H1 (cell line): ENCODE measurements at regions not wholly inside any gene's neighbourhood (a gene's known extent, or its start where the extent isn't known, plus 50 kb on each side); places are given as distances from the start of the nearest gene placed in this dataset.
A peak's percentile ranks its signal among the peaks of the same experiment; 100 is the strongest.

Experiments
- CTCF ChIA-PET: fragments of 300-600 bp; sonication (Branson Sonifier 250); formaldehyde crosslinking; loops from one replicate; lab custom pipeline; 2021; ENCODE audit not compliant: partially characterized antibody; lab: Charles Lee
- POLR2A ChIA-PET: fragments of 300-600 bp; sonication (Branson Sonifier 250); formaldehyde crosslinking; loops from one replicate; lab custom pipeline; 2021; ENCODE audit warnings: inconsistent platforms; ENCODE audit not compliant: partially characterized antibody; lab: Charles Lee
- DNase-seq, 2 experiments: peaks; one replicate each; pipeline versions ENCODE4 v3.0.0 to v3.0.0-alpha.2; 2010 to 2022; ENCODE audit warnings: low spot score in 2 of 2, low read depth in 1 of 2, mixed read lengths in 1 of 2
- FAIRE-seq: peaks from 2 replicates; lab custom pipeline; 2011; peaks lifted over from hg19 to GRCh38; lab: Jason Lieb, UNC
- H2AFZ ChIP-seq: 2 replicates; pipeline ENCODE4 v1.8.1; 2012; ENCODE audit warnings: low read length, inconsistent platforms
- H2AK5ac ChIP-seq: 2 replicates; pipeline ENCODE4 v1.6.1; 2013; ENCODE audit warnings: low read depth, low read length
- H2BK120ac ChIP-seq: replicated peaks from 2 replicates; pipeline ENCODE3; 2013; ENCODE audit warnings: low read depth, low read length, inconsistent platforms
- H2BK12ac ChIP-seq: 2 replicates; pipeline ENCODE4 v1.6.1; 2013; ENCODE audit warnings: low read depth, low read length
- H2BK15ac ChIP-seq: 2 replicates; pipeline ENCODE4 v1.6.1; 2013; ENCODE audit warnings: low read length
- H2BK20ac ChIP-seq: 2 replicates; pipeline ENCODE4 v1.6.1; 2013; ENCODE audit warnings: low read length
- H2BK5ac ChIP-seq: 2 replicates; pipeline ENCODE4 v1.6.1; 2013; ENCODE audit warnings: low read depth, low read length
- H3K14ac ChIP-seq: 2 replicates; pipeline ENCODE4 v1.6.1; 2013; ENCODE audit warnings: inconsistent platforms; ENCODE audit not compliant: insufficient read length
- H3K18ac ChIP-seq: 2 replicates; pipeline ENCODE4 v1.6.1; 2013; ENCODE audit warnings: low read length; ENCODE audit errors: extremely low read depth
- H3K23ac ChIP-seq: 2 replicates; pipeline ENCODE4 v1.6.1; 2013; ENCODE audit warnings: inconsistent platforms; ENCODE audit not compliant: insufficient read length
- H3K23me2 ChIP-seq: 2 replicates; pipeline ENCODE4 v1.6.1; 2013; ENCODE audit warnings: low read depth, low read length
- H3K27ac ChIP-seq: 2 replicates; pipeline ENCODE4 v1.6.1; 2011; ENCODE audit warnings: low read depth, low read length, inconsistent platforms
- H3K27me3 ChIP-seq, 4 experiments: replicated peaks in 1 of 4; 1 replicate in 1 of 4; 2 replicates in 3 of 4; pipeline versions ENCODE4 v1.6.1 to v1.8.1; 2011 to 2013; ENCODE audit warnings: low read length in 3 of 4, mild to moderate bottlenecking in 3 of 4, inconsistent platforms in 2 of 4, mixed read lengths in 2 of 4, moderate library complexity in 1 of 4; ENCODE audit not compliant: control insufficient read depth in 3 of 4, insufficient read depth in 3 of 4; ENCODE audit errors: extremely low read depth in 1 of 4
- H3K36me3 ChIP-seq, 4 experiments: 2 replicates each; pipeline versions ENCODE4 v1.6.1 to v1.8.1; 2011 to 2013; ENCODE audit warnings: mild to moderate bottlenecking in 4 of 4, low read length in 3 of 4, moderate library complexity in 2 of 4, control low read depth in 1 of 4, inconsistent platforms in 1 of 4; ENCODE audit not compliant: insufficient read depth in 4 of 4, control insufficient read depth in 2 of 4
- H3K4ac ChIP-seq: replicated peaks from 2 replicates; pipeline ENCODE3; 2013; ENCODE audit warnings: low read length, low read depth, mixed read lengths, inconsistent platforms; ENCODE audit not compliant: insufficient read length
- H3K4me1 ChIP-seq, 4 experiments: replicated peaks in 1 of 4; 1 replicate in 1 of 4; 2 replicates in 3 of 4; pipeline versions ENCODE4 v1.6.1 to v1.8.1; 2011 to 2013; ENCODE audit warnings: low read length in 3 of 4, inconsistent platforms in 2 of 4, mixed read lengths in 1 of 4; ENCODE audit not compliant: insufficient read depth in 4 of 4, control insufficient read depth in 3 of 4
- H3K4me2 ChIP-seq, 2 experiments: 2 replicates each; pipeline versions ENCODE4 v1.6.1 to v1.8.1; 2011 to 2013; ENCODE audit warnings: low read depth in 2 of 2, low read length in 2 of 2, control low read depth in 1 of 2, inconsistent platforms in 1 of 2, mild to moderate bottlenecking in 1 of 2; ENCODE audit not compliant: insufficient read depth in 1 of 2
- H3K4me3 ChIP-seq, 4 experiments: fragments of 200-600, 300-600 bp in 1 of 4; sonication (generic), shearing (Covaris generic), sonication (Bioruptor Twin) in 1 of 4; 2 replicates each; pipeline versions ENCODE4 v1.5.1 to v1.8.1; 2011 to 2016; ENCODE audit warnings: low read length in 4 of 4, low read depth in 3 of 4, control low read depth in 2 of 4, inconsistent platforms in 2 of 4, mild to moderate bottlenecking in 2 of 4, mixed read lengths in 1 of 4, moderate library complexity in 1 of 4; ENCODE audit not compliant: insufficient read depth in 2 of 4; ENCODE audit errors: extremely low read depth in 1 of 4
- H3K56ac ChIP-seq: replicated peaks from 2 replicates; pipeline ENCODE3; 2013; ENCODE audit warnings: low read depth, mild to moderate bottlenecking, mixed read lengths, low read length, inconsistent platforms; ENCODE audit not compliant: insufficient read length
- H3K79me1 ChIP-seq: 2 replicates; pipeline ENCODE4 v1.6.1; 2013; ENCODE audit warnings: low read depth, low read length, control low read depth
- H3K79me2 ChIP-seq, 2 experiments: 2 replicates each; pipeline versions ENCODE4 v1.6.1 to v1.8.1; 2012 to 2013; ENCODE audit warnings: low read length in 2 of 2, mild to moderate bottlenecking in 2 of 2, inconsistent platforms in 1 of 2; ENCODE audit not compliant: insufficient read depth in 2 of 2, control insufficient read depth in 1 of 2
- H3K9ac ChIP-seq, 4 experiments: replicated peaks in 1 of 4; 1 replicate in 1 of 4; 2 replicates in 3 of 4; pipeline versions ENCODE4 v1.6.1 to v1.8.1; 2011 to 2013; ENCODE audit warnings: low read depth in 3 of 4, low read length in 3 of 4, control low read depth in 2 of 4, mild to moderate bottlenecking in 2 of 4, moderate library complexity in 2 of 4, inconsistent platforms in 1 of 4; ENCODE audit errors: extremely low read depth in 1 of 4
- H3K9me3 ChIP-seq, 2 experiments: 2 replicates each; pipeline versions ENCODE4 v1.6.1 to v1.8.1; 2012 to 2013; ENCODE audit warnings: mild to moderate bottlenecking in 2 of 2, moderate library complexity in 2 of 2, control low read depth in 1 of 2, inconsistent platforms in 1 of 2, low read depth in 1 of 2, low read length in 1 of 2, mixed read lengths in 1 of 2; ENCODE audit not compliant: insufficient read depth in 2 of 2
- H4K20me1 ChIP-seq, 2 experiments: replicated peaks in 1 of 2; 2 replicates each; pipeline versions ENCODE3 to v1.8.1; 2011 to 2013; ENCODE audit warnings: inconsistent platforms in 2 of 2, low read length in 2 of 2, mild to moderate bottlenecking in 1 of 2; ENCODE audit not compliant: insufficient read depth in 2 of 2, control insufficient read depth in 1 of 2
- H4K5ac ChIP-seq: 2 replicates; pipeline ENCODE4 v1.6.1; 2013; ENCODE audit warnings: low read length, low read depth, mixed read lengths, inconsistent platforms; ENCODE audit not compliant: insufficient read length
- H4K8ac ChIP-seq: 2 replicates; pipeline ENCODE4 v1.8.0; 2013; ENCODE audit warnings: mild to moderate bottlenecking, moderate library complexity, low read length, inconsistent platforms; ENCODE audit not compliant: insufficient read depth; ENCODE audit errors: extremely low read depth
- H4K91ac ChIP-seq: replicated peaks from 2 replicates; pipeline ENCODE3; 2013; ENCODE audit warnings: low read length, mixed read lengths, inconsistent platforms; ENCODE audit not compliant: insufficient read length
- ASH2L ChIP-seq: fragments of 200-600, 300-600 bp; sonication (generic); IDR thresholded peaks from one replicate; pipeline ENCODE4 v1.7.1; 2017; ENCODE audit warnings: low read length
- ATF2 ChIP-seq: IDR thresholded peaks from 2 replicates; pipeline ENCODE4 v1.6.1; 2012; ENCODE audit warnings: low read length, inconsistent platforms
- CBX5 ChIP-seq: fragments of 300-800, 300-1000 bp; sonication (generic); IDR thresholded peaks from 2 replicates; pipeline ENCODE4 v1.7.1; 2016; ENCODE audit warnings: antibody characterized with exemption, low read length, low read depth
- CHD2 ChIP-seq: IDR thresholded peaks from 2 replicates; pipeline ENCODE4 v1.6.1; 2012; ENCODE audit warnings: low read length, improper control_type of control experiment
- KDM1A ChIP-seq: fragments of 200-600, 300-600 bp; sonication (generic); IDR thresholded peaks from 2 replicates; pipeline ENCODE4 v1.7.1; 2016; ENCODE audit warnings: mild to moderate bottlenecking, low read length, borderline replicate concordance
- KDM5A ChIP-seq: fragments of 200-600 bp; IDR thresholded peaks from 2 replicates; pipeline ENCODE4 v1.7.1; 2012; ENCODE audit warnings: mild to moderate bottlenecking, low read length, inconsistent platforms, mixed read lengths
- SAP30 ChIP-seq: fragments of 300-600 bp; sonication (generic); IDR thresholded peaks from 2 replicates; pipeline ENCODE4 v1.7.1; 2012; ENCODE audit warnings: low read length, moderate library complexity, mild to moderate bottlenecking, inconsistent platforms; ENCODE audit not compliant: insufficient read depth, insufficient replicate concordance
- SIX5 ChIP-seq: IDR thresholded peaks from 2 replicates; pipeline ENCODE4 v1.6.1; 2011; ENCODE audit warnings: mild to moderate bottlenecking, low read depth, low read length
- SP1 ChIP-seq: IDR thresholded peaks from 2 replicates; pipeline ENCODE4 v1.6.1; 2011; ENCODE audit warnings: low read depth, low read length
- SRF ChIP-seq: IDR thresholded peaks from 2 replicates; pipeline ENCODE4 v1.6.1; 2011; ENCODE audit warnings: mild to moderate bottlenecking, low read depth, low read length, moderate library complexity
- TBP ChIP-seq: IDR thresholded peaks from 2 replicates; pipeline ENCODE4 v1.6.1; 2011; ENCODE audit warnings: low read depth, low read length, improper control_type of control experiment
- TCF12 ChIP-seq: IDR thresholded peaks from 2 replicates; pipeline ENCODE4 v1.6.1; 2011; ENCODE audit warnings: low read depth, mild to moderate bottlenecking, low read length
- YY1 ChIP-seq: IDR thresholded peaks from 2 replicates; pipeline ENCODE4 v1.6.1; 2011; ENCODE audit warnings: low read depth, mild to moderate bottlenecking, low read length
- WGBS, 2 experiments: shearing (Covaris generic) in 1 of 2; methylation state at CpG; one replicate each; pipeline versions ENCODE4 v1.1.6 to v1.1.7; 2013 to 2015; ENCODE audit warnings: low lambda C conversion rate in 2 of 2, mixed read lengths in 2 of 2, inconsistent platforms in 1 of 2, low coverage in 1 of 2, missing lambda C conversion rate in 1 of 2; ENCODE audit not compliant: insufficient replicate concordance in 2 of 2, insufficient coverage in 1 of 2, insufficient read length in 1 of 2; ENCODE audit errors: extremely low coverage in 1 of 2, missing lambda C conversion rate in 1 of 2; 5-methylcytosine and 5-hydroxymethylcytosine counted together
- TF ChIP-seq, protein P1 (sequence below): IDR thresholded peaks from 2 replicates; pipeline ENCODE4 v1.6.1; 2012; ENCODE audit warnings: inconsistent platforms

- 88% methylated on average over 1 of the region's 1 CpG; no CpG with 5 or more reads in 1 of the 2 experiments for WGBS, 2 experiments
- H3K18ac ChIP-seq: no peak overlapping the region
- TF ChIP-seq KDM5A (no peak), ASH2L (no peak), SIX5 (no peak), SP1 (no peak), CHD2 (no peak), KDM1A (no peak), SAP30 (no peak), TCF12 (no peak), TBP (no peak), ATF2 (no peak), YY1 (no peak), SRF (no peak), CBX5 (no peak)
- TF ChIP-seq, protein P1, sequence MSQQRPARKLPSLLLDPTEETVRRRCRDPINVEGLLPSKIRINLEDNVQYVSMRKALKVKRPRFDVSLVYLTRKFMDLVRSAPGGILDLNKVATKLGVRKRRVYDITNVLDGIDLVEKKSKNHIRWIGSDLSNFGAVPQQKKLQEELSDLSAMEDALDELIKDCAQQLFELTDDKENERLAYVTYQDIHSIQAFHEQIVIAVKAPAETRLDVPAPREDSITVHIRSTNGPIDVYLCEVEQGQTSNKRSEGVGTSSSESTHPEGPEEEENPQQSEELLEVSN: no peak
Measured at GRCh38 chr3:87837076-87837475, 221.7 kb downstream of the CGGBP1 start.

More at GRCh38 chr3:87837076-87837475, 221.7 kb downstream of the CGGBP1 start:
- no peak overlapping the region for H3K56ac ChIP-seq
- no peaks in the 10 kb centered on the region for H4K20me1 ChIP-seq
- no peak overlapping the region for H3K14ac ChIP-seq
- H2BK20ac ChIP-seq: no peak overlapping the region
- H2AFZ ChIP-seq: no peak overlapping the region
- no peaks in the 10 kb centered on the region for H3K27me3 ChIP-seq
- no peaks in the 10 kb centered on the region for H3K79me2 ChIP-seq
- DNase-seq: no peak
- no peaks in the 10 kb centered on the region for H3K79me1 ChIP-seq
- no peak overlapping the region for H2BK15ac ChIP-seq
- H3K23ac ChIP-seq: no peak overlapping the region
- no peak for FAIRE-seq
- H3K36me3 ChIP-seq: no peaks in the 10 kb centered on the region
- no peak overlapping the region for H2AK5ac ChIP-seq
- no peak overlapping the region for H4K91ac ChIP-seq
- no peak overlapping the region for H3K4me2 ChIP-seq
- H3K4me3 ChIP-seq: no peak overlapping the region
- H3K4me1 ChIP-seq: no peaks in the 10 kb centered on the region
- no peak overlapping the region for H3K27ac ChIP-seq
- no peak overlapping the region for H2BK5ac ChIP-seq
- ChIA-PET POLR2A (no interaction called here), CTCF (no interaction called here)
- no peaks in the 10 kb centered on the region for H3K9me3 ChIP-seq
- H2BK12ac ChIP-seq: no peak overlapping the region
- no peaks in the 10 kb centered on the region for H3K23me2 ChIP-seq
- no peak overlapping the region for H4K5ac ChIP-seq
- H3K4ac ChIP-seq: no peak overlapping the region
- H4K8ac ChIP-seq: no peak overlapping the region
- H3K9ac ChIP-seq: peak overlapping the region in 1 of 4 experiments; percentile 34; a peak in 1 of 7 replicates
- H2BK120ac ChIP-seq: no peak overlapping the region
